ENCODE measurements at regions not wholly inside any gene's neighbourhood (a gene's known extent, or its start where the extent isn't known, plus 50 kb on each side); places are given as distances from the start of the nearest gene placed in this dataset.

DNA sequence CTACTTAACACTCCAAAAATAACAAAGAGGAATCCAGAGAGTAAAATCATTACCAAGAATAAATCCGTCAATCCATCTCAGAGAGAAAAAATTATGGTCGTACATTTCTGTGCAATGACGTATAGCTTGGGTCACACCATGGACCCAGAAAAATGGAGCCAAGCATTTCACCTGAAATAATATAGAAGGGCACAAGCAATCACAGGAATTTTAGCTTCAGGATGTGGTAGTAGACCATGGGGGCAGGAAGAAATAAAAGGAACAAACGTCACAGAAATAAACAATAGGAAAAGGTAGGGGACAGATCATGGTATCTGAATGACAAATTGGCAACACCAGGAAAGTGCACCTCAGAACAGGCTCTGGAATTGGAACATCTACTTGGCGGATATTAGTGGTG, 231.0 kb downstream of the PLK2 start:
- Histone ChIP-seq H3K4me1 (ENCODE audit: insufficient read depth, low read length, poor library complexity, severe bottlenecking) (no peaks in the 10 kb centered on the region), H3K36me3 (ENCODE audit: insufficient read depth, low read length, poor library complexity, severe bottlenecking) (no peaks in the 10 kb centered on the region), H3K9me3 (ENCODE audit: low read depth, low read length, poor library complexity, severe bottlenecking) (no peaks in the 10 kb centered on the region), H3K4me3 (ENCODE audit: low read depth, low read length, poor library complexity, severe bottlenecking) (no peak overlapping the region), H3K27ac (ENCODE audit: low read depth, low read length, poor library complexity, severe bottlenecking) (no peak overlapping the region), H3K27me3 (replicated peaks; ENCODE audit: insufficient read depth, low read depth, low read length, poor library complexity) (no peaks in the 10 kb centered on the region)
- no peak for TF ChIP-seq EZH2 (IDR thresholded peaks at IDR 0.05; ENCODE audit: borderline replicate concordance, low read depth, low read length, poor library complexity, severe bottlenecking)
- TF ChIP-seq, protein P1, sequence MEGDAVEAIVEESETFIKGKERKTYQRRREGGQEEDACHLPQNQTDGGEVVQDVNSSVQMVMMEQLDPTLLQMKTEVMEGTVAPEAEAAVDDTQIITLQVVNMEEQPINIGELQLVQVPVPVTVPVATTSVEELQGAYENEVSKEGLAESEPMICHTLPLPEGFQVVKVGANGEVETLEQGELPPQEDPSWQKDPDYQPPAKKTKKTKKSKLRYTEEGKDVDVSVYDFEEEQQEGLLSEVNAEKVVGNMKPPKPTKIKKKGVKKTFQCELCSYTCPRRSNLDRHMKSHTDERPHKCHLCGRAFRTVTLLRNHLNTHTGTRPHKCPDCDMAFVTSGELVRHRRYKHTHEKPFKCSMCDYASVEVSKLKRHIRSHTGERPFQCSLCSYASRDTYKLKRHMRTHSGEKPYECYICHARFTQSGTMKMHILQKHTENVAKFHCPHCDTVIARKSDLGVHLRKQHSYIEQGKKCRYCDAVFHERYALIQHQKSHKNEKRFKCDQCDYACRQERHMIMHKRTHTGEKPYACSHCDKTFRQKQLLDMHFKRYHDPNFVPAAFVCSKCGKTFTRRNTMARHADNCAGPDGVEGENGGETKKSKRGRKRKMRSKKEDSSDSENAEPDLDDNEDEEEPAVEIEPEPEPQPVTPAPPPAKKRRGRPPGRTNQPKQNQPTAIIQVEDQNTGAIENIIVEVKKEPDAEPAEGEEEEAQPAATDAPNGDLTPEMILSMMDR (conservative IDR thresholded peaks at IDR 0.05; ENCODE audit: low read depth, low read length), result no peak
- no TSS peak for BruUV-seq (replicated peaks)
- no peak for DNase-seq (ENCODE audit: low spot score)
- intact Hi-C loops (cut with micrococcal nuclease; ENCODE audit: unreplicated experiment), result no loop called here
- ChIA-PET CTCF (no interaction called here), POLR2A (ENCODE audit: low non-redundant PET) (no interaction called here)

DNA sequence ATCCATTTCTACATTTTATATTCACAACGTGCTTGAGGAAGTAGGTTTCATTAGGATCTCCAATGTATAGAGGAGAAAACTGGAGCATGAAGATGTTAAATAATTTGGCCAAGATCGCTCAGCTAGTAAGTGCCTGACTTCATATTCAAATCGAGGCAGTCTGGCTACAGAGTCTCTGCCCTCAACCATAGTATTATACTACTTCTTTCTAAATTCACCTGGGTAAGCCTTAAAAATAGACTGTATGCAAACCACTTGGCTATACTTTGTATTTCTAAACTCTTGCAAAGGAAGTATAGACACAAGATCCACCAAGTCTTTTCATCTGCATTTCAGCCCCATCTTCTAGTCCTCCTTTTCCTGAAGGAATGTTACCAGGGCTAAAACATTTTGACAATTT, 232.0 kb downstream of the PLK2 start:
- CTCF ChIA-PET, result no interaction called here

DNA sequence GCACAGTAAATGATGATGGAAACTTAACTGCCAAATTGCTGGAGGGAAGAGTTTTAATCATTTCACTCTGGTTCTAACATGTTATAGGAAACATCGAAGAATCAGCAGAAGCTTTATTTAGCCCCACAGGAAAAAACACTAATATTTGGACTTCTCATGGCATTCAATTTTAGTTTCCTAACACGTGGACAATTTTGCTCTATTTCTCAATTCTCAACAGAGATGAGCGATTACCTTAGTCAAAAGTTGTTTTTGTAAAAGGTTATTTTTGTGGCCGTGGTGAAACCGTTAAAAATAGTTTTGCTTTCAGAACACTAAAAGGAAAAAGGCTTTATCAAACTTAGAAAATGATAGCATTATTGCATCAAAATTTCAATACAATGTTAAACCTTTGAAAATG, 235.2 kb downstream of the PLK2 start:
- no peak for DNase-seq (ENCODE audit: low spot score)
- no peaks in the 10 kb centered on the region for H3K27me3 ChIP-seq (replicated peaks; ENCODE audit: insufficient read depth, low read depth, low read length, poor library complexity)
- H3K4me3 ChIP-seq (ENCODE audit: low read depth, low read length, poor library complexity, severe bottlenecking), result no peak overlapping the region
- H3K4me1 ChIP-seq (ENCODE audit: insufficient read depth, low read length, poor library complexity, severe bottlenecking), result no peaks in the 10 kb centered on the region
- no peaks in the 10 kb centered on the region for H3K9me3 ChIP-seq (ENCODE audit: low read depth, low read length, poor library complexity, severe bottlenecking)
- no TSS peak for BruUV-seq (replicated peaks)
- ChIA-PET CTCF (no interaction called here), POLR2A (ENCODE audit: low non-redundant PET) (no interaction called here)
- intact Hi-C loops (cut with micrococcal nuclease; ENCODE audit: unreplicated experiment), result no loop called here
- H3K27ac ChIP-seq (ENCODE audit: low read depth, low read length, poor library complexity, severe bottlenecking), result no peak overlapping the region
- H3K36me3 ChIP-seq (ENCODE audit: insufficient read depth, low read length, poor library complexity, severe bottlenecking), result no peaks in the 10 kb centered on the region
- TF ChIP-seq, protein P1 (conservative IDR thresholded peaks at IDR 0.05; ENCODE audit: low read depth, low read length), result no peak
- no peak for TF ChIP-seq EZH2 (IDR thresholded peaks at IDR 0.05; ENCODE audit: borderline replicate concordance, low read depth, low read length, poor library complexity, severe bottlenecking)

More for the DNA sequence above, 232.0 kb downstream of the PLK2 start:
- Histone ChIP-seq H3K36me3 (ENCODE audit: insufficient read depth, low read length, poor library complexity, severe bottlenecking) (no peaks in the 10 kb centered on the region), H3K27me3 (replicated peaks; ENCODE audit: insufficient read depth, low read depth, low read length, poor library complexity) (no peaks in the 10 kb centered on the region), H3K9me3 (ENCODE audit: low read depth, low read length, poor library complexity, severe bottlenecking) (no peaks in the 10 kb centered on the region), H3K27ac (ENCODE audit: low read depth, low read length, poor library complexity, severe bottlenecking) (no peak overlapping the region), H3K4me1 (ENCODE audit: insufficient read depth, low read length, poor library complexity, severe bottlenecking) (no peaks in the 10 kb centered on the region), H3K4me3 (ENCODE audit: low read depth, low read length, poor library complexity, severe bottlenecking) (no peak overlapping the region)
- intact Hi-C loops (cut with micrococcal nuclease; ENCODE audit: unreplicated experiment), result no loop called here
- POLR2A ChIA-PET (ENCODE audit: low non-redundant PET), result no interaction called here
- no peak for DNase-seq (ENCODE audit: low spot score)
- no TSS peak for BruUV-seq (replicated peaks)
- no peak for TF ChIP-seq EZH2 (IDR thresholded peaks at IDR 0.05; ENCODE audit: borderline replicate concordance, low read depth, low read length, poor library complexity, severe bottlenecking)
- TF ChIP-seq, protein P1 (conservative IDR thresholded peaks at IDR 0.05; ENCODE audit: low read depth, low read length), result no peak
